ENCODE measurements at regions not wholly inside any gene's neighbourhood (a gene's known extent, or its start where the extent isn't known, plus 50 kb on each side); places are given as distances from the start of the nearest gene placed in this dataset.

DNA sequence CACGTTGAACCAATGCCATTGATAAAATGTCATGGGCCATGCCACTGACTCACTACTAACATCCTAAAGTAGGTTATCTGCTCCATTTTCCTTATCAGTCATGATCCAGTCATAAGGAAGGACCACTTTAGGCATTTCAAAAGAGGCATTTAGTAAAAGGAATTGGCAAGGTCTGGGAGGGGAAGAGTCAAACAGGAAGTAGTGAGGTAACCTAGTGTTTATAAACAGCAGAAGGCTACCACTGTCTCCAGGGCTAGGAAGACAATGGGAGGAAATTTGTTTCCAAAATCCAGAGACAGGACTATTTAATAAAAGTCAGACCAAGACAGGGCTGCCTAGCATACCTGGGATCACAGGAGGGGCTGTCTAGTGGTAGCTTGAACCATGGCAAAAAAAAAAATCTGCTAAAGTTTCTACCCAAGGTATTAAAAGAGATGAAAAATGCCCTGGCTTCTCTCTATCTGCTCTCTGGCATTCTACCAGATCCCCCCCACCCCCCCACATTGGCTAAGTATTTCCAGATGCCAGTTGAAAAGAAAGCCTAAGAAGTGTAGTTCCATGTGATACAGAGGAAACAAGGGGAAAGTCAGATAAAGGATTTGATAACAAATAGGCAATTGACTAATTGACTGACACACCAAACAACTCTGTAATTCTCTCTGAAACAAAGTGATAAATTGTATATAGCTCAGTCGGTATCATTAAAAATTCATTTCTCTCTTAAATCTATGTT, 50.4 kb upstream of the C11orf87 start:
- DNase-seq: no peak
